Astrocyte (in vitro differentiated cells and primary cell): ENCODE measurements at regions not wholly inside any gene's neighbourhood (a gene's known extent, or its start where the extent isn't known, plus 50 kb on each side); places are given as distances from the start of the nearest gene placed in this dataset.

ENCODE experiments used
- DNase-seq: peaks from one replicate; pipeline ENCODE4 v3.0.0-alpha.2; 2010; ENCODE audit warnings: low read depth
- FAIRE-seq: peaks from 2 replicates; lab custom pipeline; 2011; peaks lifted over from hg19 to GRCh38; lab: Jason Lieb, UNC
- H2AFZ ChIP-seq: 2 replicates; pipeline ENCODE4 v1.6.0; 2012; ENCODE audit warnings: low read depth, low read length, inconsistent platforms
- H3K27ac ChIP-seq: 2 replicates; pipeline ENCODE4 v1.5.1; 2011; ENCODE audit warnings: low read depth, low read length, inconsistent platforms
- H3K27me3 ChIP-seq: 2 replicates; pipeline ENCODE4 v1.6.0; 2011; ENCODE audit warnings: low read length, inconsistent platforms; ENCODE audit not compliant: insufficient read depth
- H3K36me3 ChIP-seq: 2 replicates; pipeline ENCODE4 v1.5.1; 2011; ENCODE audit warnings: low read length, inconsistent platforms; ENCODE audit not compliant: insufficient read depth
- H3K4me1 ChIP-seq: 2 replicates; pipeline ENCODE4 v1.5.1; 2011; ENCODE audit warnings: low read length, inconsistent platforms; ENCODE audit not compliant: insufficient read depth
- H3K4me2 ChIP-seq: 2 replicates; pipeline ENCODE4 v1.6.0; 2012; ENCODE audit warnings: low read length, inconsistent platforms
- H3K4me3 ChIP-seq: 2 replicates; pipeline ENCODE4 v1.5.1; 2011; ENCODE audit warnings: low read depth, mild to moderate bottlenecking, low read length, inconsistent platforms; ENCODE audit not compliant: insufficient read depth
- H3K79me2 ChIP-seq: 2 replicates; pipeline ENCODE4 v1.6.0; 2012; ENCODE audit warnings: mild to moderate bottlenecking, low read length, inconsistent platforms; ENCODE audit not compliant: insufficient read depth
- H3K9ac ChIP-seq: 2 replicates; pipeline ENCODE4 v1.6.0; 2012; ENCODE audit warnings: mild to moderate bottlenecking, low read length, inconsistent platforms
- H3K9me3 ChIP-seq: 2 replicates; pipeline ENCODE4 v1.5.1; 2012; ENCODE audit warnings: low read depth, mild to moderate bottlenecking, low read length, inconsistent platforms; ENCODE audit not compliant: insufficient read depth
- H4K20me1 ChIP-seq: 2 replicates; pipeline ENCODE4 v1.6.0; 2012; ENCODE audit warnings: low read length, inconsistent platforms; ENCODE audit not compliant: insufficient read depth
- H3K27ac Mint-ChIP-seq: one replicate; pipeline ENCODE4 v1.8.0; 2021; ENCODE audit warnings: mild to moderate bottlenecking, mixed read lengths; ENCODE audit not compliant: unreplicated experiment
- H3K27me3 Mint-ChIP-seq: one replicate; pipeline ENCODE4 v1.8.0; 2021; ENCODE audit warnings: low read depth, mixed read lengths; ENCODE audit not compliant: unreplicated experiment
- H3K36me3 Mint-ChIP-seq: one replicate; pipeline ENCODE4 v1.8.0; 2021; ENCODE audit warnings: low read depth, mixed read lengths; ENCODE audit not compliant: unreplicated experiment
- H3K4me1 Mint-ChIP-seq: one replicate; pipeline ENCODE4 v1.8.0; 2021; ENCODE audit warnings: low read depth, mixed read lengths; ENCODE audit not compliant: unreplicated experiment
- H3K4me3 Mint-ChIP-seq: one replicate; pipeline ENCODE4 v1.8.0; 2021; ENCODE audit warnings: mild to moderate bottlenecking, moderate library complexity, mixed read lengths; ENCODE audit not compliant: unreplicated experiment
- H3K9me3 Mint-ChIP-seq: one replicate; pipeline ENCODE4 v1.8.0; 2021; ENCODE audit warnings: mild to moderate bottlenecking, mixed read lengths; ENCODE audit not compliant: unreplicated experiment
- EZH2 ChIP-seq: IDR thresholded peaks from 2 replicates; pipeline ENCODE4 v1.6.1; 2012; ENCODE audit warnings: mild to moderate bottlenecking, low read length, inconsistent platforms; ENCODE audit not compliant: insufficient read depth
- TF ChIP-seq, protein P1 (sequence below): IDR thresholded peaks from 2 replicates; pipeline ENCODE4 v1.5.1; 2011; ENCODE audit warnings: low read depth, mild to moderate bottlenecking, inconsistent platforms, low read length, moderate library complexity; ENCODE audit not compliant: insufficient read depth

DNA sequence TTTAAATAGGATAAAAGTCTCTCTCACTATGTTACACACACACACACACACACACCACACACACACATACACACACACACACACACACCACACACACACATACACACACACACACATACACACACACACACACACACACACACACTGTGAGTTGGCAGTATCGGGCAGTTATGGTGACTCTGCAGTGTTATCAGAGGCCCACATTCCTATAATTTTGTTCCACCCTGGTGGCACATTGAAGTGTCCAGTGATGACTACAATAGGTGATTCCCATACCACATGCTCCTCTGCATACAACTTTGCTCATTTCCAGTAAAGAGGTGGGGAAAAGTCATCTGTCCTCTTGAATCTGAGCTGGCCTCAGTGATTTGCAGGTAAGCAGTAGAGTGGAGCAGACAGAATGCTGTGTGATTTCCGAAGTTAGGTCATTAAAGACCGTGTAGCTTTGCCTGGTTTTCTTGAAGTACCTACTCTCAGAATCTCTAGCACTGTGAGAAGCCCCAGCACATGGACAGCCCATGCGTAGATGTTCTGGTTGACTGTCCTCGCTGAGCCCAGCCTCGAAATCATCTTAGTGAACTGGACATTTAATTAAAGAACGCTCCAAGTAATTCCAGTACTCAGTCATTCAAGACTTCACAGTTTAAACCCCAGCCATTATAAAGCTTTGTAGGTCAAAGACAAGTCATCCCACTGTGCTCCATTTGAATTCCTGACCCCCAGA lies 836.6 kb upstream of the SOX9 start:
- FAIRE-seq (no peak), DNase-seq (peak; percentile 10)
- Mint-ChIP-seq H3K4me3 (no peak overlapping the region), H3K36me3 (no peaks in the 10 kb centered on the region), H3K4me1 (peaks cover 5% of the 10 kb centered on the region), H3K27ac (no peak overlapping the region), H3K9me3 (no peaks in the 10 kb centered on the region), H3K27me3 (peaks cover 8% of the 10 kb centered on the region)
- Histone ChIP-seq H3K4me2 (no peak overlapping the region), H3K27me3 (no peaks in the 10 kb centered on the region), H3K36me3 (no peaks in the 10 kb centered on the region), H3K9me3 (no peaks in the 10 kb centered on the region), H2AFZ (no peak overlapping the region), H3K79me2 (no peaks in the 10 kb centered on the region), H3K4me3 (no peak overlapping the region), H3K27ac (no peak overlapping the region), H4K20me1 (no peaks in the 10 kb centered on the region), H3K9ac (no peak overlapping the region), H3K4me1 (peaks cover 3% of the 10 kb centered on the region)
- TF ChIP-seq EZH2 = no peak
- TF ChIP-seq, protein P1, sequence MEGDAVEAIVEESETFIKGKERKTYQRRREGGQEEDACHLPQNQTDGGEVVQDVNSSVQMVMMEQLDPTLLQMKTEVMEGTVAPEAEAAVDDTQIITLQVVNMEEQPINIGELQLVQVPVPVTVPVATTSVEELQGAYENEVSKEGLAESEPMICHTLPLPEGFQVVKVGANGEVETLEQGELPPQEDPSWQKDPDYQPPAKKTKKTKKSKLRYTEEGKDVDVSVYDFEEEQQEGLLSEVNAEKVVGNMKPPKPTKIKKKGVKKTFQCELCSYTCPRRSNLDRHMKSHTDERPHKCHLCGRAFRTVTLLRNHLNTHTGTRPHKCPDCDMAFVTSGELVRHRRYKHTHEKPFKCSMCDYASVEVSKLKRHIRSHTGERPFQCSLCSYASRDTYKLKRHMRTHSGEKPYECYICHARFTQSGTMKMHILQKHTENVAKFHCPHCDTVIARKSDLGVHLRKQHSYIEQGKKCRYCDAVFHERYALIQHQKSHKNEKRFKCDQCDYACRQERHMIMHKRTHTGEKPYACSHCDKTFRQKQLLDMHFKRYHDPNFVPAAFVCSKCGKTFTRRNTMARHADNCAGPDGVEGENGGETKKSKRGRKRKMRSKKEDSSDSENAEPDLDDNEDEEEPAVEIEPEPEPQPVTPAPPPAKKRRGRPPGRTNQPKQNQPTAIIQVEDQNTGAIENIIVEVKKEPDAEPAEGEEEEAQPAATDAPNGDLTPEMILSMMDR = no peak

DNA sequence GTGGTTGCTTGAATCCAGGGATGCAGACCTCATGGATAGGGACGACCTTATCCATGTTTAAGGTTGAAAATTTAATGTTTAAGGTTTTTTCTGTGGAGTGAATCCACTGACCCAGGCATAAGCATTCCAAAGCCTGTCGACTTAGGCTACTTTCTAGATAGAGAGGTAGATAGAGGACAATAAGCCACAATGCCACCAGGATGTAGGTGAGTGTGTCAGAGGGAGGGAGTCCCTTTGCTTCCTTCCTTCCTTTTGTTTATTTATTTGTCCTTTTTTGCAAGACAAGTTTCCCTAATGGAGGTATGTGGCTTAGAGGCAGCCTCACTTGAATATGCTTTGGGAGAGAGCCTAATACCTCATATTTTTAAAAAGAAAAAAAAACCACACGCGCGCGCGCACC lies 834.2 kb upstream of the SOX9 start:
- H2AFZ ChIP-seq = no peak overlapping the region
- FAIRE-seq (no peak), DNase-seq (no peak)
- peaks cover 8% of the 10 kb centered on the region for H3K27me3 Mint-ChIP-seq
- no peaks in the 10 kb centered on the region for H3K36me3 ChIP-seq
- no peak overlapping the region for H3K27ac Mint-ChIP-seq
- no peaks in the 10 kb centered on the region for H3K27me3 ChIP-seq
- H3K9me3 ChIP-seq = no peaks in the 10 kb centered on the region
- no peak overlapping the region for H3K4me2 ChIP-seq
- H3K4me3 Mint-ChIP-seq = no peak overlapping the region
- H3K9ac ChIP-seq = no peak overlapping the region
- H3K36me3 Mint-ChIP-seq = no peaks in the 10 kb centered on the region
- H3K4me3 ChIP-seq = no peak overlapping the region
- TF ChIP-seq EZH2 = no peak
- TF ChIP-seq, protein P1 = no peak
- H3K4me1 ChIP-seq = peaks cover 3% of the 10 kb centered on the region
- H3K9me3 Mint-ChIP-seq = no peaks in the 10 kb centered on the region
- no peaks in the 10 kb centered on the region for H4K20me1 ChIP-seq
- no peak overlapping the region for H3K27ac ChIP-seq
- peaks cover 5% of the 10 kb centered on the region for H3K4me1 Mint-ChIP-seq
- H3K79me2 ChIP-seq = no peaks in the 10 kb centered on the region
